BJ (cell line): ENCODE measurements at regions not wholly inside any gene's neighbourhood (a gene's known extent, or its start where the extent isn't known, plus 50 kb on each side); places are given as distances from the start of the nearest gene placed in this dataset.

Experiments used
- CTCF ChIA-PET: fragments of 350-600 bp; formaldehyde crosslinking; extraction: SDS; loops from one replicate; lab custom pipeline; 2021; ENCODE audit warnings: antibody characterized with exemption, inconsistent platforms; lab: Yijun Ruan, JAX
- POLR2A ChIA-PET: fragments of 300-600 bp; sonication (Branson Sonifier 250); formaldehyde crosslinking; extraction: SDS; loops from one replicate; lab custom pipeline; 2021; ENCODE audit warnings: antibody characterized with exemption; lab: Charles Lee
- DNase-seq: peaks from one replicate; pipeline ENCODE4 v3.0.0-alpha.2; 2011; ENCODE audit warnings: low read depth
- H3K27me3 ChIP-seq: 2 replicates; pipeline ENCODE4 v1.6.0; 2011; ENCODE audit warnings: low read length; ENCODE audit not compliant: control insufficient read depth, insufficient read depth
- H3K36me3 ChIP-seq: 2 replicates; pipeline ENCODE4 v1.5.1; 2011; ENCODE audit warnings: low read length; ENCODE audit not compliant: control insufficient read depth, insufficient read depth
- H3K4me3 ChIP-seq: 2 replicates; pipeline ENCODE4 v1.5.1; 2011; ENCODE audit warnings: low read depth, mild to moderate bottlenecking, control low read depth, low read length
- CTCF ChIP-seq: IDR thresholded peaks from 2 replicates; pipeline ENCODE4 v1.5.1; 2011; ENCODE audit warnings: low read depth, mild to moderate bottlenecking, control low read depth, inconsistent platforms, low read length, moderate library complexity; ENCODE audit not compliant: insufficient read depth

- CTCF ChIA-PET: no interaction called here
- H3K36me3 ChIP-seq: no peaks in the 10 kb centered on the region
- H3K4me3 ChIP-seq: no peak overlapping the region
- no peak for TF ChIP-seq CTCF
- no peak for DNase-seq
- POLR2A ChIA-PET: no interaction called here
- no peaks in the 10 kb centered on the region for H3K27me3 ChIP-seq
Measured at GRCh38 chr4:125042041-125042440, 272.7 kb upstream of the FAT4 start.

GRCh38 chr4:125041372-125041930 is 273.3 kb upstream of the FAT4 start:
- no peak for TF ChIP-seq CTCF
- H3K27me3 ChIP-seq: no peaks in the 10 kb centered on the region
- no peaks in the 10 kb centered on the region for H3K36me3 ChIP-seq
- POLR2A ChIA-PET: no interaction called here
- CTCF ChIA-PET: no interaction called here
- H3K4me3 ChIP-seq: no peak overlapping the region
- no peak for DNase-seq

- ChIA-PET POLR2A (no interaction called here), CTCF (no interaction called here)
- no peak for DNase-seq
- no peaks in the 10 kb centered on the region for H3K27me3 ChIP-seq
- H3K4me3 ChIP-seq: no peak overlapping the region
- no peaks in the 10 kb centered on the region for H3K36me3 ChIP-seq
- TF ChIP-seq CTCF: no peak
Measured at GRCh38 chr4:125039550-125039949, 275.2 kb upstream of the FAT4 start.

- no peak for DNase-seq
- POLR2A ChIA-PET: no interaction called here
- no peak for TF ChIP-seq CTCF
- Histone ChIP-seq H3K27me3 (no peaks in the 10 kb centered on the region), H3K36me3 (no peaks in the 10 kb centered on the region), H3K4me3 (no peak overlapping the region)
- CTCF ChIA-PET: no interaction called here
Measured at GRCh38 chr4:125022855-125023501, 291.8 kb upstream of the FAT4 start.

GRCh38 chr4:125021189-125021588 is 293.6 kb upstream of the FAT4 start:
- ChIA-PET CTCF (interaction anchor here (1.2 kb wide), 1 partner anchor 152 kb away, joined by 3 read pairs; no protein-coding TSS in a partner anchor), POLR2A (no interaction called here)
- Histone ChIP-seq H3K36me3 (no peaks in the 10 kb centered on the region), H3K4me3 (no peak overlapping the region), H3K27me3 (no peaks in the 10 kb centered on the region)
- TF ChIP-seq CTCF: no peak
- DNase-seq: no peak
